HG02970 (cell line): ENCODE measurements at regions not wholly inside any gene's neighbourhood (a gene's known extent, or its start where the extent isn't known, plus 50 kb on each side); places are given as distances from the start of the nearest gene placed in this dataset.

ENCODE experiments used
- ATAC-seq: cut with Tn5 transposase; IDR thresholded peaks from one replicate; pipeline ENCODE4 v1.9.1; 2021; ENCODE audit warnings: mild to moderate bottlenecking, moderate library complexity, moderate number of reproducible peaks; ENCODE audit not compliant: unreplicated experiment, low FRiP score

DNA sequence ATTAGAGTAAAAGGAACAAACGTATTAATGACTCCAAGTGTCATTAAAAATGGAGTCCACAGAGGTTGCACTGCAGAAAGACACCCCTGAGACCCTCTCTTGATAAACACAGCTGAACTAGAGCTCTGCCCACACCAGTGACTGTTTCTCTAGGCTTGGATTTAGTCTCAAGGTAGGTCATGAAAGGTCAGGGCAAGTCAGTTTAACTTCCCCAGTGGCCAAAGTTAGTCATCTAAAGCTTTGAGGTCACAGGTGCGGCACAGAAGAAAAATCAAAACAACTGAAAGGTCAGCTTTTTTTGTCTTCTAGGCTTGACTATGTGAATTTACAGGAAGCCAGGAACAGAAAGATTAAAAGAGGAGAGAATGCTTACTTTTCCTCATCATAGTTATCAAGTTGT lies 749.6 kb downstream of the RAB28 start:
- ATAC-seq, result no peak

DNA sequence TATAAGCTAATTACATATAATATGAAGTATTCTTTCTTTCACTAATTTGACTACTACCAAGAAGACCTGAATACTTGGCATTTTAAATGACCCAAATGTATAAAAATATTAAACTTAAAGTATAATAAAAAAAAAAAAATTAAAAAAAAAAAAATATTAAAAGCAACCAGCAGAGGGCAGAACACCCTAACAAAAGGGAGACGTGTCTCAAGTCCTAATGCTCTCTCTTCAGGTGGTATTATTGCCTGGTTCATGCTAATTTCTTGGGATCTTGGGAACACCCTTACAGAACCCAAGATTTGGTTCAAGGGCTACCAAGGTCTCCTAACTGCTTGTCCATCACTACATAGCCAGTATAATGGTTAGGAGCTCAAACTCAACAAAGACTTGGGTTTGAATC lies 754.8 kb downstream of the RAB28 start:
- no peak for ATAC-seq

DNA sequence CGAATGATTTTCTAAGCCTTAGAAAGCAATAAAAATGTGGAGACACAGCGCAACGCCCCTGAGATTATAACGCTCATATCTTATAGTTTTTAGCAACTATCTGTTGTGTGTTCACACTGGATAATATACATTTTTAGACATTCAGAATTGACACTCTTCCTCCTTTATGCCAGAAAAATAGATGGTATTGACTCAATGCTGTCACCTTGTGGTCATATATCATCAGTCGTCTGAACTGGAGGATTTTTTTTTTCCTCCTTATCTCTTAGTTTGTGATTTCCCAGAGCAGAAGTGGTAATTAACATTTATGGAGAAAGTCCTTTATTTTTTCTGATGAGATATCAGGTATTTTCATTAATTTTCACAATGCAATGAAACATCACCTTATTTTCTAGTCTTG lies 759.6 kb downstream of the RAB28 start:
- no peak for ATAC-seq

DNA sequence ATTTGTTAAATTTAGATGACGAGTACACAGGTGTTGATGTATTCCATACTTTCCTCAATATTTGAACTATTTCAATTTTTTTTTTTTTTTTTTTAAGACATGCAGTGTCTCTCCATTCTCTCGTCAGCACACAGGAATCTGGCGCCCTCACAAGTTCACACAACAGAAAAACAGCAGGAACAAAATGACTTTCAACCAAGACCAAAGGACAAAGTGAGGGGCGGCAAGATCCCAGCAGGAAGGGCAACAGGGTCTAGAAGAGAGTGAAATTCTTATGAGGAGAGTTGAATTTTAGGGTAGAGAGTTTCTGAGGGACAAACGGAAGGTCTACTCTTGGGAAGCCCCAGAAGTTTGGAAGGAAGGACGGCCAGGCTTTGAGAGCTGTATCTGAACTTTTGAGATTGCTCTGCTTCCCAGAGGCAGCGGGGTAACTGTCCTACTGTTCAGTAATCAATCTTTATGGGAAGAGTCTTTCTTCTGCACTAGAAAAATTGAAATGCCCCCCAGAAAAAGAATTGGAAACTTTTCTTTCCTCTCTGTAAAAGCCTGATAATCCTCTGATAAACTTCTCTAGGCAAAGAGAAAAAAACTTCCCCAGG lies 760.2 kb downstream of the RAB28 start:
- ATAC-seq, result no peak

DNA sequence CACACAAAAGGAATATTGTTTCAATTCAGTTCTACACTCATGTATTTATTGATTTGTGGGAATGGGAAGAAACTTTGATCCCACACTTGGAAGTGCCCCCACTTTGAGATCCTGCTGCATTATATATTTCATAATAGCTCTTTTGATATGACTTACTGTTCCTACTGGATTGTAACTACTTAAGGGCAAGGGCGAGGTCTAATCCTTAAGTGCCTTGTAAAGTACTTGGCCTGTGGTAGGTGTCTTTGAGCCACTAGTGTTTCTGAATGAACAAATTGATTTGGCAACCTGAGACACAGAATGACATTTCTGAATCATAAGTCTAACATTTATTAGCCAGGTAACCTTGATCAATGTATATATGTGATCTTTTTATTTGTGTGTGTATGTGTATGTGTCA lies 767.2 kb downstream of the RAB28 start:
- ATAC-seq, result no peak

DNA sequence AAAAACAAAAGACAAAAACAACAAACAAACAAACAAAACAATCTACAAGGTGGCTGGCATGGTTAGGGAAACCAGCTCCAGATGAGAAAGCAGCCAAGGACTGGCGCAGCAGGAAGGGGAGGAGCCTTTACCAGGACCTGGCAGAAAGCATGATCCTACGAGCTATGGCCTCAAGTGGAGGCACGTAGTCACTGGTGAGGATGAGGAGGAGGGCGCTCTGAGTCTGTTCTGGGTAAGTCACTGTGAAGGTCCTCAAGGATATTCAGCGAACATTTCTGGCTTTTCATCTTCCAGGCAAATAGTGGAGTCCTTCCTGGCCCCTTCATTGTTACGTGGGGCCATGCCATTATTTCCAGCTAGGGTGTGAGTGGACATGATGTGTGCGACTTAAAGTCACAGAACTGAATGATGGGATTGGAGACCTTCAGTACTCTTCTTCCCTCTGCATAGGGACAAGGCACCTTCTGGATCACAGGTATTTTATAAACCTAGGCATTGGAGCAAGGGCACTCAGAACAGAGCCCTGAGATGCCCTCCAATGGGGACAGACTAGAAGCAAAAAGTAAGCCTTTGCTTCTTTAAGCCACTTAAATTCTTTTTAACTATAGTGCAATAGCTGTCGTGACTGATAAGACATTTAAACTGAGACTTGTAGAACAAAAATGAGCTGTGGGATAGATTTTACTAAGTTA lies 771.3 kb downstream of the RAB28 start:
- no peak for ATAC-seq

DNA sequence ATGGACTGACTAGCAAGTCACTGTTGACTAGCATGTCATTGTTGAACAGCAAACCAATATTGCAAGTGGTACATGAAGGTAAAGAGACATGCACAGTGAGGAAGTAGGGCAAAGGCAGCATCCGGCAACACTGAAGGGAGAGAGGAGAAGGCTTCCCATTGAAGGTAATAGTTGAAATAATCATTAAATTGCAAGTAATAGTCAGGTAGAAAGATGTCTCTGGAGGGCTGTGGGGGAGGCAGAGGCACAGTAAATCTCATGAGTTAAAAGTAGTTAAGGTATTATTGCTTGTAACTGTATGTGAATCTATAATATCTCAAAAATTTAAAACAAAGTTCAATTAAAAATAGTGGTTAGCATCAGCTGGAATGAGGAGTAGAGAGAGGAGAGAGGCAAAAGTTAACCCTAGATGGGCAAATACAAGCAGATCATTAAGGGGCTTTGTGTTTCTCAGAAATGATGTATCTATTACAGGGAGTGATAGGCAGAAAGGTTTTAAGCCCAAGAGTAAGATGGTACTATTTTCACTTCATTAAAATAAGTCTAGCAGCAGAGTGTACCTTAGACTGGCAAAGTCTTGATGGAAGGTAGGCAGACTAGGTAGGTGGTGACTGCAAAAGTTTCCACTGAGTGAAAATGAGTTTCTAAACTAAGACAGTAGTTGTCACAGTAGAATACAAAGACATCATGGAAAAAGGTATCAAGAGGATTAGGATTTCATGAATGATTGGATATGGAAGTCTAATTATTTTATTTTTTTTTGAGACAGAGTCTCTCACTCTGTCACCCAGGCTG lies 776.6 kb downstream of the RAB28 start:
- no peak for ATAC-seq

DNA sequence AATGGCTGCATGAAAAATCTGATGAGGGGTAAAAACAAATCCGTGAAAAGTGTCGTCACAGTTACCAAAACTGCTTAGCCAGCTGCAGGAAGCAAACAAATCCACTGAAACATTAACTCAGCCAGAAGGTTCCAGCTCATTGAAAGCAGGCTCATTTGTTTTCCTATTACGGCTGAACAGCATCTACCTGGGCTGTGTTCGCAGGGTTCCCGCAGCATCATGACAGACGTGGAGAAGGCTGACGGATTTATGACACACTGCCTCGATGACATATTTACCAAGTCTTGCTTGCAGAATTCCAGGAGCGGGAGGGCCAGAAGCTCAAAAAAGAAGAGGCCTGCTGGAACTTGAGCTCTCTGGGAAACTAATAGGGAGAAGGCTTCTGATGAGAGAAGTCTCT lies 781.1 kb downstream of the RAB28 start:
- ATAC-seq, result no peak

DNA sequence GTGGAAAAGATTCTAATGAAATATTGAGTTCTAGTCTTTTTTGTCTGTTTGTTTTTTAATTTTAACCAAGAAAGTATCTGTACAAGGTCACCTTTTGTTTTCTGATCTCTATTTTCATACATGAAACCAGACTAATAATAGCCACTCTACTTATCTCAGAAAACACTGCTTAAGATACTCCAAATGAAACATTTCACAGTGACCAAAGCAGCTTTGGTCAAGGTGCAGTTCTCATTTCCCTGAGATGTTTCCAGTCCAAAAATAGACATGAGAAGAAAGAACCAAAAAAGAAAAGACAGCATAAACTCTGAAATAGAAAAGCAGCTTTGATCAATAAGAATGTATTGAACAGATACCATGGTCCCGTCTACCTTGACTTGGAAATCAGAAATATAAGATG lies 782.8 kb downstream of the RAB28 start:
- no peak for ATAC-seq

DNA sequence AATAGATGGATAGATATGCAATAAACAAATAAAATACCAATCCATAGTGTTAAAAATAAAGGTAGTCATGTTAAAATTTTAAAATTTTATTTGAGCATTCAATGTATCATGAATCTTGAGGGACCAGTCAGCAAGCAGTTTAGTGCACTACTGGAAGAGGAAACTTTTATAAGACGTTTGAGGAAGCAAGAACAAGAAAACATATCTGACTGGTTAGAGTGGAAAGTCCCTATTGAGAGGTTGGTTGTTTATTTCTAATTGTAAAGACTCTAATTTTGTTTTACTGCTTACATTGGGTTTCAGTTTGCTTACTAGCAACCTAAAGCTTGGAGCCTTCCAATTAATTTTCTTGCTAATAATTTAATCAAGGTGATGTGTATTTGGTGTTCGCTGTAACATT lies 786.2 kb downstream of the RAB28 start:
- ATAC-seq, result no peak

DNA sequence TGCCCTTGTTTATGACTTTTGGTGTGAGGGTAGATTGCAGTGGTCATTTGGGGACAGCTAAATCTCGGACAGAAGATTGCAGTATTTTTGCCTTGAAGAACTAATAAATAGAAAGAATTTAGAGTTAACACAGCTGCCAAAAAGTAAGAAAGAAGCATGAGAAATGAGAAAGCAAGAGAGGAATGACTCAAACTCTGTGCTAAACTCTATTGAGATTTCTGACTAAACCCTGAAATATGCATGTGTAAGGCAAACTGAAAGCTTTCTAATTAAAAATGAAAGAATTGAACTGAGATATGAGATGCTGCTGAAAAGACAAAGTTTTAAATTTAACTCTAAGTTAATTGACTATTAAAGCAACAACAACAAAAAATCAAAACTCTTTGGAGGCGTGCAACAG lies 791.3 kb downstream of the RAB28 start:
- ATAC-seq, result no peak

DNA sequence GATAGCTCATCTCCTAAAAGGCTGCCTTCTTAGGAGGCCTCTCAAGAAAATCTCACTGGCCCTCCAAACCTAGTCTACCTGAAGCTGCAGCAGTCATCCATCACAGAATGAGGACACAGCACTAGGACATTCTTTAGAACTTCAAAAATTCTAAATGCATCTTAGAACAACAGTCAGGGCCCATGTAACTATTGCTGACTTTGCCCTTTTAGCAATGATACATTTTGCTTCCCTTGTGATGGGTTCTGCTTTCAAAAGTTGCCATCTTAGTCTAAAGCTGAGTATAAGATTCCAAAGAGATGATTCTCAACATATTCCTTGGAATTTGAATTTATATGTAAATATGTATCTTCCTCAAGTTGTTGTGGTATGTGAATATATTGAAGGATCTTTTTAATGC lies 793.0 kb downstream of the RAB28 start:
- no peak for ATAC-seq

DNA sequence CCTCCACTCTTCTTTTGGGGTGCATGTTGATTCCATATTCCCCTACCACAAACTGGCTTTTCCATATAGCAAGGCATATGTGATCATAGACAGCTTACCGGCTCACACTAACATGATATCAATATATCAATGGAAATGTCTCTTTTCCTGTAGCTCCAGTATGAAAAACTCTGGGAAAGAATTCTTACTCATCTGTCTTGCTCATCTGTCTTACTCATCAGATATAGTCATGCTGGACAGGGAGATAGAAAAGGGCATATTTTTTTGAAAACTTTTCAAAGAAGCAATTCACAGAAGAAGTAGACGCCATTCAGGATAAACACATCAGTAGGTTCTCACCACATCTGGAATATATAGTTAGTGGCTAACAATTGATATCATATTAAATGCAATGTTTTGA lies 794.7 kb downstream of the RAB28 start:
- ATAC-seq, result no peak

DNA sequence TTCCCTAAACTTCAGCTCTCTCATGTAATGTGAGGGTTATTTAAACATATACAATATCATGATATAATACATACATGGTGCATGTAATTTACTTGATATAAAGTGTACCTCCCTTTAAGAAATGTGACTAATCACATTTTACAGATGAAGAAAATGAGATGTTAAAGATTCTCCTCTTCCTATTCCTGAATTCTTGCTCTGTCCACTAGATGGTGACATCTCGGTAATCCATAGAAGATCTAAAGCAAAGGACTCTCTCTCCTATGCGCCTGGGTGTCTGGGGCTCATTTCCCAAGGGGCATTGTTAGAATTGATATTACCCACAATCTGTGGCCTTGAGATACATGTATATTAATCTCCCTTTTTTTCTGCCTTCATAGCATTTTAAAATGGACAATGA lies 804.9 kb downstream of the RAB28 start:
- no peak for ATAC-seq

DNA sequence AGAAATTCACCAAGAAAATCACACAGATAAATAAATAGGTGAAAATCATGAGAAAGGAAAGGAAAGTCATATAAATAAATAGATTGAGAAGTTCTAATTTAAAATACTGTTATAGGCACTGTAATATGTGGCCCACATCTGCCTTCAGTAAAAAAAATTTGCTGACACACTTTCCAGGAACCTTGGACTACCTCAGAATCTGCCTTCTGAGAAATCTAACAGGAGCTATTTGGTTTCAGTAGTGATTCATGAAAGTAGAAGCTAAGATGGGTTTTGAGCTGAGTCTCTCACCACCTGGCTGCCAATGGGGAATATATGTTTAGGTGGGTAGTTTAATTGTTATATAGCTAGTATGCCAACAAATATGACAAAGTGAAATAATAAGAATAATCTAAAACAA lies 810.0 kb downstream of the RAB28 start:
- ATAC-seq, result no peak

DNA sequence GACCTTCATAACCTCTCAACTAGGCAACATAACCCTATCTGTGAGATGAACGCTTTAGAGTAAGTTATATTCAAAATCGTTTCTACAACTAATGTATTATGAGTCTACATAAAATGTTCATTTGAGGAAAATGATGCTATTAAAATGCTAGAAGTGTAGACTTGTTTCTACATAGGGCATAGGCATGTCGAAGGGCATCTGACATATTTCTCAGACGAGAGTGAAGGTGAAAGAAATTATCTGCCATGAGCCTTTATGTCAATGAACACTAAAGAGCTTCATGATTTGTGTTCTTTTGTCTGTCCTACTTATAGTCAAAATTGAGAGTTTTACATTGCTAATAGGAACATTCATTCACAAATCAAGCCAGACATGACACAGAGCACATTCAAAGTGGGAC lies 811.8 kb downstream of the RAB28 start:
- ATAC-seq, result no peak

DNA sequence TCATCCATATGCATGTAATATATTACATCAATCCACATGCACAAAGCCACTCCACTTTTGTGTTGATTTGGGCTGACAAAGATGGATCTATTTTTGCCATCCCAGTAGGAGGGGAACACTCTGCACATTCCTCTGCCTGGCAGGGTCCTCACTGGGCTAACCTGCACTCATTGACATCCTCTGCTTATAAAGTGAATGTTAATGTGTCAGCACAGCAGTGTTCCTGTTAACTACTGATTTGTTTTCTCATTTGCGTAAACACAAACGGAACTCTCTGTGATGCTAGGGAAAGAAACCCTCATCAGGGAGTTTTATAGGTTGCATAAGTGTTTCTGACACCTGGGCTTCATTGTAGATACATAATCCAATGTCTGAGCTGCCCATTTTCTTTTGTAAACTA lies 826.0 kb downstream of the RAB28 start:
- ATAC-seq, result no peak

DNA sequence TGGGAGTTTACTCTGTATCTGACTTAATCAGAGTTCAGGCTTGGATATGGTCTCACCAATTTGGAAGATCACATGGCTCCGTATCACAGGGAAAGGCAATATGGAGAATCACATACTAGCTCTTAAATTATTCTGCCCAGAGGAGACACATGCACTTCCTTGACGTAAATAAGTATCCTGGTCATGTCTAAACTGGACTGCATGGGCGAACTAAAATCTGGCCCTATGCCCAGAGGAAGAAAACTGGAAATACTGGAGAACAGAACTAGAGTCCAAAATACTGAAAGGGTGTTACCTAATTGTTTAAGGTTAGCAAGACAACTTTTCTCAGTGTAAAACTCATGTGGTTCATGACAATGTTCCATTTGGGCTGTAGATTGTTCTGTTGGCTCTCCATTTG lies 832.3 kb downstream of the RAB28 start:
- no peak for ATAC-seq

DNA sequence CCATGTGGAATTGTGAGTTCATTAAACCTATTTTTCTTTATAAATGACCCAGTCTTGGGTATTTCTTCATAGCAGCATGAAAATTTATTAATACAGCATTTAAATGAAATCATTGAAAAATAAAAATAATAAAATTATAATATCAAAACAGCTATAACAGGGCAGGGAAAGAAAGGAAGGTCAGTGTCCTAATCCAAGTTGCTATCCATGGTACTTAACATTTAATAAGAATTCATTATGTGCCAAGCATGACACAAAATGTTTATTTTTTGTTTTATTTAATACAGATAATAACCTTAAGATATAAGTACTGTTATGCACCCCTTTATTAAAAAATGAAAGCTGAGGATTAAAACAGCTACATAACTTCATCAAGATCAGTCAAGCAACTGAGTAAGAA lies 838.4 kb downstream of the RAB28 start:
- ATAC-seq, result no peak

DNA sequence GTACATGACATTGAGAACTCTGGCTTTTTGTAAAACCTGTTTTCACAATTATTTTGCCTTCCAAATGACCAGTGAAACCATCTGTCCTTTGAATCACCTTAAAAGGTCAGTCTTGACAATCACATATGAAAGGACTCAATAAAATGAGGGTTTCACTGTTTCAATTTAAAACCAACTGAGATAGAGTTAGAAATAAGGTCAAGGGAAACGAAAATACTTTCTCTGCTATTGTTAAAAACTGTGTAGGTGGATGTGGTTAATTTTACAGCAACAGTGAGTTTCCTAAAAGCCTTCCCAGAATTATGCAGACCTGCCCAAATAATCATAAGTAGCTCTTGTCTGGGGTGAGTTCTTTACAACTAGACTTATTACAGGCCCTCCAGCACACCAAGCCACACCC lies 839.9 kb downstream of the RAB28 start:
- no peak for ATAC-seq

DNA sequence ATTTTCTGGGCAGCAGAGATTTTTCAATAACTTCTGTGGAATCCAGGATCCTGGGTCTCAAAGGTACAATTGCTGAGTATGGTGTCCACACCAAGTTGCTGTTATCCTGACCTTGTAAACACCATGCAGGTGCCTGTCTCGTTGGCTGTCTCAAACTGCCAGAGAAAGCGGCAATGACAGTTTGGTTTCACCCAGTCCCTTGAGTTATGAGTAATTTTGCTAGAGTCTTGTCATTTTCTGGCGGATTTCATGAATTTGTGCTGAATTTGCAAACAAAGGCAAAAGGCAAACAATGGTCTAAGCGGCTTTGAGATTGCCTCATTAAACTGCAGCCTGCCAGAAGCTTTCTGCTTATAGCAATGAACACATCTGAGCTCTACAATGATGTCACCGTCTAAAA lies 847.9 kb downstream of the RAB28 start:
- ATAC-seq, result no peak

DNA sequence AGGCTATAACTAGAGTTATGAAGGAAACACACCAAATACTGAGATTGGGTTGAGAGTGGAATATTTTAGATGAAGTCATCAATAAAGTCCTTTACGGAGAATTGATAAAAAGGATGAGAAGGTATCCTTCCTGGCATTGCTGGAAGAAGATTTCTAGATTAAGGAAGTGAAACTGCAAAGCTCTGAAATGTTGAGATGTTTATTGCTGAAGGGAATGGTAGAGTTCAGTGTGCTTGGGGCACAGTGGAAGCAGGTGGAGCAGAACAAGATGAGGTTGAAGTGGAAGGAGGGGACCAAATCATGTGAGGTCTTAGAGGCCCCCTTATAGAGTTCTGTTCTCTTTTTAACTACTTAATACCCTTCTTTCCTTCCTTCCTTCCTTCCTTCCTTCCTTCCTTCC lies 848.5 kb downstream of the RAB28 start:
- ATAC-seq, result no peak
